SU-DHL-6 (cell line): ENCODE measurements at regions not wholly inside any gene's neighbourhood (a gene's known extent, or its start where the extent isn't known, plus 50 kb on each side); places are given as distances from the start of the nearest gene placed in this dataset.

ENCODE experiments used
- H2AFZ ChIP-seq: fragments of 200-600 bp; sonication (generic); 2 replicates; pipeline ENCODE4 v1.6.1; 2014; ENCODE audit warnings: low read depth, mild to moderate bottlenecking, moderate library complexity, mixed read lengths, antibody characterized with exemption, low read length; ENCODE audit not compliant: severe bottlenecking
- H3F3A ChIP-seq: fragments of 200-600 bp; shearing (Covaris generic); 2 replicates; pipeline ENCODE4 v1.6.0; 2016; ENCODE audit warnings: antibody characterized with exemption, mild to moderate bottlenecking; ENCODE audit not compliant: insufficient read depth
- H3K27ac ChIP-seq: fragments of 200-600 bp; sonication (generic); 2 replicates; pipeline ENCODE4 v1.5.1; 2016; ENCODE audit warnings: low read depth, mild to moderate bottlenecking, low read length, moderate library complexity, mixed read lengths
- H3K27me3 ChIP-seq: fragments of 200-600 bp; sonication (generic), shearing (Covaris generic); 2 replicates; pipeline ENCODE4 v1.6.0; 2014; ENCODE audit warnings: mild to moderate bottlenecking, low read length
- H3K36me3 ChIP-seq: fragments of 200-600 bp; sonication (generic); 2 replicates; pipeline ENCODE4 v1.6.1; 2014; ENCODE audit warnings: mild to moderate bottlenecking, low read length, mixed read lengths
- H3K4me2 ChIP-seq: fragments of 300-600, 200-600 bp; shearing (Covaris generic), sonication (generic); 2 replicates; pipeline ENCODE4 v1.6.0; 2014; ENCODE audit warnings: low read length, low read depth, mild to moderate bottlenecking; ENCODE audit not compliant: poor library complexity, severe bottlenecking
- H3K4me3 ChIP-seq: fragments of 200-600 bp; sonication (generic); 2 replicates; pipeline ENCODE4 v1.5.1; 2014; ENCODE audit warnings: antibody characterized with exemption, low read length, mild to moderate bottlenecking, mixed read lengths; ENCODE audit not compliant: insufficient read depth, poor library complexity, severe bottlenecking
- H3K79me2 ChIP-seq: fragments of 200-600 bp; sonication (generic); 2 replicates; pipeline ENCODE4 v1.6.1; 2014; ENCODE audit warnings: mild to moderate bottlenecking, low read length, moderate library complexity; ENCODE audit not compliant: insufficient read depth
- H3K9ac ChIP-seq: fragments of 200-600 bp; sonication (generic); 2 replicates; pipeline ENCODE4 v1.7.0; 2014; ENCODE audit warnings: mild to moderate bottlenecking, low read length
- H3K9me2 ChIP-seq: fragments of 200-600 bp; sonication (generic); replicated peaks from 2 replicates; pipeline ENCODE4 v1.6.1; 2014; ENCODE audit warnings: low read length; ENCODE audit not compliant: insufficient read depth
- H3K9me3 ChIP-seq: fragments of 200-600 bp; sonication (generic); 2 replicates; pipeline ENCODE4 v1.6.1; 2014; ENCODE audit warnings: low read length, mixed read lengths; ENCODE audit not compliant: insufficient read depth
- H4K20me1 ChIP-seq: fragments of 200-600 bp; sonication (generic); 2 replicates; pipeline ENCODE4 v1.6.1; 2014; ENCODE audit warnings: low read depth, mild to moderate bottlenecking, antibody characterized with exemption, low read length, moderate library complexity, mixed read lengths
- EZH2phosphoT487 ChIP-seq: fragments of 200-600 bp; sonication (generic), shearing (Covaris generic); conservative IDR thresholded peaks from 2 replicates; pipeline ENCODE4 v1.6.1; 2018; ENCODE audit warnings: mild to moderate bottlenecking, antibody characterized with exemption, low read length, moderate library complexity, mixed read lengths
- TF ChIP-seq, protein P1 (sequence below): fragments of 200-600 bp; sonication (generic); IDR thresholded peaks from one replicate; pipeline ENCODE4 v1.5.1; 2017; ENCODE audit warnings: antibody characterized with exemption, mild to moderate bottlenecking, low read length, moderate library complexity; ENCODE audit not compliant: insufficient read depth, poor library complexity, severe bottlenecking

DNA sequence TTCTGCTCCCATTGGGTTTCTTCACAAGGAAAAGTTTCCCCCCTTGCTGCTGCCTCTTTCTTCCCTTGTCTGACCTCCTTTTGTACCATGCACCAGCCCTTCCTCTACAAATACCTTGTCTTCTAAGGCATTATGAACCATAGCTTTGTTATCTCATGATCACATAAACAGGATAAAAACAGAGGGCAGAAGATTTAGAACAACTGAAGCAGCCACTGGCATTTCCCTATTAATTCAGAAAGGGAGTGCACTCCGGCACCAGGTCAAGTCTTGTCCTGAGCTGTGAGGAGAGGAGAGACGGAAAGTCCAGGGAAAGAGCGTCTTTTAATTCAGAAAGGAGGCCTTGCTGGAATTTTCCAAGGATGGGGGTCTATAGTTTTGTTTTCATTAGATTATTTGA, 281.7 kb downstream of the RCHY1 start:
- no peak overlapping the region for H3K4me3 ChIP-seq
- H3K79me2 ChIP-seq = no peaks in the 10 kb centered on the region
- H2AFZ ChIP-seq = no peak overlapping the region
- no peaks in the 10 kb centered on the region for H4K20me1 ChIP-seq
- H3K9ac ChIP-seq = no peak overlapping the region
- no peaks in the 10 kb centered on the region for H3K36me3 ChIP-seq
- no peaks in the 10 kb centered on the region for H3K27me3 ChIP-seq
- H3F3A ChIP-seq = no peaks in the 10 kb centered on the region
- H3K27ac ChIP-seq = no peak overlapping the region
- TF ChIP-seq EZH2phosphoT487 = no peak
- TF ChIP-seq, protein P1, sequence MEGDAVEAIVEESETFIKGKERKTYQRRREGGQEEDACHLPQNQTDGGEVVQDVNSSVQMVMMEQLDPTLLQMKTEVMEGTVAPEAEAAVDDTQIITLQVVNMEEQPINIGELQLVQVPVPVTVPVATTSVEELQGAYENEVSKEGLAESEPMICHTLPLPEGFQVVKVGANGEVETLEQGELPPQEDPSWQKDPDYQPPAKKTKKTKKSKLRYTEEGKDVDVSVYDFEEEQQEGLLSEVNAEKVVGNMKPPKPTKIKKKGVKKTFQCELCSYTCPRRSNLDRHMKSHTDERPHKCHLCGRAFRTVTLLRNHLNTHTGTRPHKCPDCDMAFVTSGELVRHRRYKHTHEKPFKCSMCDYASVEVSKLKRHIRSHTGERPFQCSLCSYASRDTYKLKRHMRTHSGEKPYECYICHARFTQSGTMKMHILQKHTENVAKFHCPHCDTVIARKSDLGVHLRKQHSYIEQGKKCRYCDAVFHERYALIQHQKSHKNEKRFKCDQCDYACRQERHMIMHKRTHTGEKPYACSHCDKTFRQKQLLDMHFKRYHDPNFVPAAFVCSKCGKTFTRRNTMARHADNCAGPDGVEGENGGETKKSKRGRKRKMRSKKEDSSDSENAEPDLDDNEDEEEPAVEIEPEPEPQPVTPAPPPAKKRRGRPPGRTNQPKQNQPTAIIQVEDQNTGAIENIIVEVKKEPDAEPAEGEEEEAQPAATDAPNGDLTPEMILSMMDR = no peak
- no peak overlapping the region for H3K4me2 ChIP-seq
- no peaks in the 10 kb centered on the region for H3K9me2 ChIP-seq
- H3K9me3 ChIP-seq = no peaks in the 10 kb centered on the region

DNA sequence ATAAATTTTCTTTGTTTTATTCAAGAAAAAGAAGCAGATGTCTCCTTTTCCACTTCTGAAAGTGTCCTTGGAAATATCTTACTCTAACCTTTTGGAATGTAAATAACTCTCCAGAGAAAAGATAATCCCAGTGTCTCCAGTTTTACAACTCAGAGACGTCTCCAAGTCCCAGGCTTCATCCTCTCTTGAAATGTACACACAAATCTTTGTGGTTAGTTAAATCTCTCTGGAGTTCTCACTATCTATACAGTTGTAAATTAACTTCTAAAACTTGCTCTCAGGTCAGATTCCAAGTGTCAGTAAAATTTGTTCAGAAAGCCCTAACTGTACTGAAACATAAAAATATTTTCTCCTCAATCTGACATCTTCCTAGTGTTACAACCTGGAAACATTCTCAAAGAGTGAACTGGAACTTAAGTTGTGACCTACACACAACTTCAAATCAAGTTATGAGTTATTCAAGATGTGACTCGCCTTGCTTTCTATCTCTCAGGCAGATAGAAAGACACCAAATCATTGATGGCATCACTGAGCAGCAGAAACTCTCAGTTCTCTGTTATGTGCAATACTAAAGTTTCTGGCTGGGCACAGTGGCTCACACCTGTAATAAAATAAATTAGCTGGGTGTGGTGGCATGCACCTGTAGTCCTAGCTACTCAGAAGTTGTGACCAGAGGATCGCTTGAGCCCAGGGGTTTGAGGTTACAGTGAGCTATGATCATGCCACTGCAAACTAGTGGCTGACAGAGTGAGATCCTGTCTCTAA, 284.2 kb downstream of the RCHY1 start:
- no peaks in the 10 kb centered on the region for H3K9me3 ChIP-seq
- TF ChIP-seq EZH2phosphoT487 = no peak
- TF ChIP-seq, protein P1 = no peak
- H3K79me2 ChIP-seq = no peaks in the 10 kb centered on the region
- H3K27ac ChIP-seq = no peak overlapping the region
- no peak overlapping the region for H2AFZ ChIP-seq
- H3K27me3 ChIP-seq = no peaks in the 10 kb centered on the region
- H4K20me1 ChIP-seq = no peaks in the 10 kb centered on the region
- H3K4me3 ChIP-seq = no peak overlapping the region
- H3K4me2 ChIP-seq = no peak overlapping the region
- H3F3A ChIP-seq = no peaks in the 10 kb centered on the region
- no peak overlapping the region for H3K9ac ChIP-seq
- H3K36me3 ChIP-seq = no peaks in the 10 kb centered on the region
- H3K9me2 ChIP-seq = no peaks in the 10 kb centered on the region

DNA sequence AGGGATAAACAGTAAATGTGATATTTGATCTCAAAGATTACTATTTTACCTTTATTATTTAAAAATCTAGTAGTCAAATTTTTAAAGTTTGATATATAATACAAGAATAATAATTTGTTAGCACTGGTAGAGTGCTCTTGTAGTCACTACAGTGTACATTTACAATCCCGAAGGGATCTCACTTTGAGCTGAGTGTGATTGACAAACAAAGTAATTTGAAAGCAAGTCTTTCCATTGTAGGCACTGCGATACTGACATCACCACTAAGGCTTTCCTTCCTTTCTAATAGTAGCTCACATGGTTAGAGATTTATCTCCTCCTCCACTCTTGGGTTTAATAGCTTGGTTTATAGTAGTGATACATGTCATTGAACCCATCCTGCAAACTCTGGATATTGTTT, 280.6 kb downstream of the PARM1 start:
- Histone ChIP-seq H3K4me2 (no peak overlapping the region), H3K9me3 (no peaks in the 10 kb centered on the region), H2AFZ (no peak overlapping the region), H3K9ac (no peak overlapping the region), H3K36me3 (no peaks in the 10 kb centered on the region), H3K4me3 (no peak overlapping the region), H3K9me2 (no peaks in the 10 kb centered on the region), H4K20me1 (no peaks in the 10 kb centered on the region), H3K27me3 (no peaks in the 10 kb centered on the region), H3F3A (no peaks in the 10 kb centered on the region), H3K27ac (no peak overlapping the region), H3K79me2 (no peaks in the 10 kb centered on the region)
- TF ChIP-seq, protein P1 = no peak
- TF ChIP-seq EZH2phosphoT487 = no peak
